MCF 10A (cell line): ENCODE measurements at regions not wholly inside any gene's neighbourhood (a gene's known extent, or its start where the extent isn't known, plus 50 kb on each side); places are given as distances from the start of the nearest gene placed in this dataset.
"Not testable (repeated sequence)": the region's sequence is repeated elsewhere in the genome, so short reads cannot be mapped to it uniquely, and the experiment has no call there.

Experiments used
- BruUV-seq: library from RNA; stranded (reverse); fragments of 400-500 nt; replicated peaks from 2 replicates; lab custom pipeline; 2021; lab: Mats Ljungman, UMichigan
- CTCF ChIA-PET: fragments of 300-600 bp; sonication (Branson Sonifier 250); formaldehyde crosslinking; extraction: SDS; loops from one replicate; lab custom pipeline; 2021; ENCODE audit warnings: antibody characterized with exemption, inconsistent platforms; lab: Yijun Ruan, JAX
- POLR2A ChIA-PET: fragments of 300-600, 350-650 bp; sonication (Branson Sonifier 250); formaldehyde crosslinking; extraction: SDS; loops from one replicate; lab custom pipeline; 2020; ENCODE audit warnings: antibody characterized with exemption, inconsistent platforms; lab: Yijun Ruan, JAX
- DNase-seq: peaks from one replicate; pipeline ENCODE4 v3.0.0-alpha.2; 2018; ENCODE audit not compliant: unreplicated experiment
- H3K27ac Mint-ChIP-seq: one replicate; pipeline ENCODE4 v1.8.0; 2022; ENCODE audit warnings: mild to moderate bottlenecking, low read depth, mixed read lengths; ENCODE audit not compliant: unreplicated experiment
- H3K27me3 Mint-ChIP-seq: one replicate; pipeline ENCODE4 v1.8.0; 2022; ENCODE audit warnings: mixed read lengths; ENCODE audit not compliant: insufficient read depth, unreplicated experiment
- H3K36me3 Mint-ChIP-seq: one replicate; pipeline ENCODE4 v1.8.0; 2022; ENCODE audit warnings: mild to moderate bottlenecking, moderate library complexity, mixed read lengths; ENCODE audit not compliant: insufficient read depth, unreplicated experiment
- H3K4me1 Mint-ChIP-seq: one replicate; pipeline ENCODE4 v1.8.0; 2022; ENCODE audit warnings: mixed read lengths; ENCODE audit not compliant: insufficient read depth, unreplicated experiment
- H3K4me3 Mint-ChIP-seq: one replicate; pipeline ENCODE4 v1.8.0; 2022; ENCODE audit warnings: mild to moderate bottlenecking, moderate library complexity, mixed read lengths; ENCODE audit not compliant: unreplicated experiment
- H3K9me3 Mint-ChIP-seq: one replicate; pipeline ENCODE4 v1.8.0; 2022; ENCODE audit warnings: mixed read lengths; ENCODE audit not compliant: unreplicated experiment
- CTCF ChIP-seq: fragments of 200-600 bp; IDR thresholded peaks from one replicate; pipeline ENCODE4 v1.8.0; 2022; ENCODE audit warnings: antibody characterized with exemption, mild to moderate bottlenecking; ENCODE audit not compliant: unreplicated experiment
- intact Hi-C: fragments of 100-400 bp; cut with micrococcal nuclease; formaldehyde crosslinking; loops from 2 replicates; pipeline ENCODE4 v1.14.1; 2022

GRCh38 chr7:69540287-69540686 lies 58.0 kb upstream of the AUTS2 start:
- no peaks in the 10 kb centered on the region for H3K27me3 Mint-ChIP-seq
- BruUV-seq: no TSS peak
- ChIA-PET POLR2A (no interaction called here), CTCF (no interaction called here)
- no peak for DNase-seq
- no peak overlapping the region for H3K27ac Mint-ChIP-seq
- no peaks in the 10 kb centered on the region for H3K36me3 Mint-ChIP-seq
- intact Hi-C loops: no loop called here
- H3K4me3 Mint-ChIP-seq: no peak overlapping the region
- TF ChIP-seq CTCF: no peak
- no peaks in the 10 kb centered on the region for H3K4me1 Mint-ChIP-seq
- H3K9me3 Mint-ChIP-seq: peaks cover 7% of the 10 kb centered on the region

GRCh38 chr7:69541779-69542432 lies 56.4 kb upstream of the AUTS2 start:
- H3K36me3 Mint-ChIP-seq, intact Hi-C loops, CTCF ChIA-PET, H3K4me3 Mint-ChIP-seq, H3K27me3 Mint-ChIP-seq, DNase-seq, BruUV-seq, H3K27ac Mint-ChIP-seq, H3K4me1 Mint-ChIP-seq, POLR2A ChIA-PET, H3K9me3 Mint-ChIP-seq: not testable (repeated sequence)

GRCh38 chr7:69545175-69545574 lies 53.1 kb upstream of the AUTS2 start:
- CTCF ChIA-PET: no interaction called here
- no peaks in the 10 kb centered on the region for H3K4me1 Mint-ChIP-seq
- no peak for DNase-seq
- no peak overlapping the region for H3K4me3 Mint-ChIP-seq
- H3K9me3 Mint-ChIP-seq: peaks cover 19% of the 10 kb centered on the region
- no TSS peak for BruUV-seq
- POLR2A ChIA-PET: no interaction called here
- H3K36me3 Mint-ChIP-seq: no peaks in the 10 kb centered on the region
- TF ChIP-seq CTCF: no peak
- no peak overlapping the region for H3K27ac Mint-ChIP-seq
- intact Hi-C loops: no loop called here
- no peaks in the 10 kb centered on the region for H3K27me3 Mint-ChIP-seq
